Gastroesophageal sphincter (tissue), 3 donors: ENCODE measurements at regions not wholly inside any gene's neighbourhood (a gene's known extent, or its start where the extent isn't known, plus 50 kb on each side); places are given as distances from the start of the nearest gene placed in this dataset.

Experiments
- CTCF ChIP-seq, 4 experiments: fragments of 200-600 bp in 2 of 4; fragments of 450-650 bp in 2 of 4; sonication (generic) in 1 of 4; IDR thresholded peaks; one replicate each; pipeline ENCODE4 v1.5.1; 2017 to 2019; ENCODE audit warnings: antibody characterized with exemption in 4 of 4, mild to moderate bottlenecking in 2 of 4, moderate library complexity in 2 of 4
- POLR2A ChIP-seq, 2 donors: fragments of 450-650 bp; IDR thresholded peaks; one replicate each; pipeline ENCODE4 v1.6.1; 2017; ENCODE audit warnings: antibody characterized with exemption in 2 of 2, mild to moderate bottlenecking in 2 of 2, moderate library complexity in 1 of 2
- POLR2AphosphoS5 ChIP-seq: sonication (generic); formaldehyde crosslinking; IDR thresholded peaks from one replicate; pipeline ENCODE4 v1.6.1; 2017; ENCODE audit warnings: antibody characterized with exemption

GRCh38 chr2:230599853-230600252 lies 112.8 kb upstream of the CAB39 start:
- TF ChIP-seq POLR2A (IDR thresholded peaks at IDR 0.05) (no peak), CTCF (IDR thresholded peaks at IDR 0.05) (no peak), POLR2AphosphoS5 (no peak)
